CD4-positive, alpha-beta T cell treated with Interferon alpha-2 for 1 hour (primary cell): ENCODE measurements at regions not wholly inside any gene's neighbourhood (a gene's known extent, or its start where the extent isn't known, plus 50 kb on each side); places are given as distances from the start of the nearest gene placed in this dataset.

Experiments used
- DNase-seq, 2 donors: peaks; one replicate each; pipeline ENCODE4 v3.0.0-alpha.2; 2020 to 2022

- DNase-seq, result no peak
Observed at GRCh38 chr19:31610018-31610417, 260.8 kb upstream of the TSHZ3 start.

- no peak for DNase-seq
Observed at GRCh38 chr19:31611046-31611877, 262.0 kb upstream of the TSHZ3 start.

- DNase-seq, result no peak
Observed at GRCh38 chr19:31612873-31613272, 263.6 kb upstream of the TSHZ3 start.

- no peak for DNase-seq
Observed at GRCh38 chr19:31613683-31614219, 264.5 kb upstream of the TSHZ3 start.

DNA sequence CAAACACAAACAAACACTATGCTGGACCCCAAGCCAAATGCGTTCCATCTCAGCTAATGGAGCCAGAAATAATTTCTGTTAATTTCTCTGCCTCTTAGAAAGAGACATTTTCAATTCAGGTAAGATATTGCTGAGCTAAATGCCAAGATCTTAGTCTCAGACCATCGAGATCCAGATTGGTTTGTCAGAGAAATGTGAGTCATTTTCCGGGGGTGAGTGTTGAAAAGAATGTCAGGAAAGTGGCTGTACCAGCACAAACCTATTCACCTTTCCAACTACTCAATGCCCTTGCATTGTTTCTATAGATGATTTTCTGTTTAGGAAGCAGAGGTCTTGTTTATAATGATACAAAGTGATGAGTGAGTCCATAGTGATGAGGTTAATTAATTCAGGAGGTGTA lies 266.8 kb upstream of the TSHZ3 start:
- no peak for DNase-seq

- DNase-seq, result no peak
Observed at GRCh38 chr19:31617010-31617585, 267.9 kb upstream of the TSHZ3 start.

- no peak for DNase-seq
Observed at GRCh38 chr19:31625056-31625455, 275.8 kb upstream of the TSHZ3 start.

DNA sequence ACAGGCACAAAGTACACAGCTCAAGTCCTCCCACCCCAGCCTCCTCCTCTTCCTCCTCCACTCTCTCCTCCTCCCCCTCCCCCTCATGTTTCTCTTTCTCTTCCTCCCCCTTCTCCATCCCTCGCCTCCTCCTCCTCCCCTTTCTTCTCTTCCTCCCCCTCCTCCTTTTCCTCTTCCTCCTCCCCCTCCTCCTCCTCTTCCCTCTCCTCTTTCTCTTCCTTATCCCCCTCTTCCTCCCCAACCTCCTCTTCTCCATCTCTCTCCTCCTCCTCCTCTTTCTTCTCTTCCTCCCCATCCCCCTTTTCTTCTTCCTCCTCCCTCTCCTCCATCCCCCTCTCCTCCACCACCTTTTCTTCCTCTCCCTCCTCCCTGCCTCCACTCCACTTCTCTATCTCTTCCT lies 276.3 kb upstream of the TSHZ3 start:
- no peak for DNase-seq

DNA sequence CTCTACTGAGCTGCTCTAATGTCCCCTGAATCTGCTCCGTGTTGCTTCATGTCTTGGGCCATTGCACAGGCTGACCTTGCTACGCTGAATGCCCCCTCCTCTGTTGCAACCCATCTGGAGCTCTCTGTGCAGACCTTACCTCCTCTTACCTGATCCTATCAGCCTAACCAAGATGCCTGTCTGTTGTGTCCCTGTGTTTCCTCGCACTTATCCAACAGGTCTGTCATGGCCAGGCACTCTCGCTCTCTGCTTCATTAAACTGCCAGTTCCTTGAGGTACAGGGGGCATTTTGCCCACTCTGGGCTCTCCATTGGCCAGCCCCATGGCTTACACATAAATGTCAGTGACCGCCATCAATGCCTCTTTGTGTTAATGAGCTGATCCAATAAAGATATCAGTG lies 277.7 kb upstream of the TSHZ3 start:
- no peak for DNase-seq

DNA sequence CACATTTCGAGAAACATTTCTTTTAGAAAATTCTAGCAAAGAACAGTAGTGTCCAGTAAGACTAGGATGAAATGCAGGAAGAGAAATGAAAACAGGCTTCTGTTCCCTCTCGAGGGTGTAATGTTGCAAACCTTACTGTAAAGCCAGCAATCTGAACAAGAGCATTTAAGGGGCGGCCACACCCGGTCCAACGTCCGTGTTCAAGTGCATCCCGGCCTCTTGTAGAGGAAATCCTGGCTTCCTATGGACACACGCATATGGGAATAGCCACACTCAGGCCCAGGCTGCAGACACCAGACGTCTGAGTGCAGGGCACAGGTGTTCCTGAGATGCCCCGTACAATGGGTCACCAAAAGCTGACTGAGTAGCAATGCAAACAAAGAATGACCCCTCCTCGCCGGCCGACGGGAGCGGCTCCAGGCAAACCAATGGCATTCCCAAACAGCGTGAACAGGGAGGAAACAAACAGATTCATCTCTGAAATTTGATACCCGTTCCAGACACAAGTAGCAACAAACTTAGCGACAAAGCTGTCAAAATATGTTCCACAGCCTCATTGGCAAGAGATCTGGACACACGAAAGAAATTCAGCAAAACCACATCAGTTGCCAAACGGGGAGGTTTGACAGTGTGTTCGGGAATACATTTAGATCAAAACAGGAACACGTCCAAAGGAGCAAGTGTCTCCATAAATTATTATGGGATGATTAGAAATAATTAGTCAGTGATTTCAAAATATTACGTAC lies 278.6 kb upstream of the TSHZ3 start:
- no peak for DNase-seq

- no peak for DNase-seq
Observed at GRCh38 chr19:31629579-31630363, 280.5 kb upstream of the TSHZ3 start.

DNA sequence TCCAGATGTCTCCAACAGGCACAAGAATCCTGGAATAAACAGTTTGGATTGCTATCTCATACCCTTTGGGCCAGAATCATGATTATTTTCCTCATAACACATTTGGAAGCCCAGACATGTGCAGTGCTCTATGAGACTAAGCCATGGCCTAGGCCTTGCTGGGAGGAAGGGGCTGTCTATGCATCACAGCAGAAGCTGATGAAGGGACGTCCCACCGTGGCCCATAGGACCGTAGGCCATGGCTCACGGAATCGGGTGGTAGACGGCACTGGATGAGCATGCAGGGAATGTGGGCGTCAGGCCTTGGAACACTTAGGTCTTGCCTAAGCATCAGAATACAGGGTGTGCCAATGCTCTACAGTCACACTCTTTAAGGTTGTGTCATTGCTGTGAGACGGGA lies 283.8 kb upstream of the TSHZ3 start:
- no peak for DNase-seq

- DNase-seq, result no peak
Observed at GRCh38 chr19:31639306-31639705, 290.1 kb upstream of the TSHZ3 start.

DNA sequence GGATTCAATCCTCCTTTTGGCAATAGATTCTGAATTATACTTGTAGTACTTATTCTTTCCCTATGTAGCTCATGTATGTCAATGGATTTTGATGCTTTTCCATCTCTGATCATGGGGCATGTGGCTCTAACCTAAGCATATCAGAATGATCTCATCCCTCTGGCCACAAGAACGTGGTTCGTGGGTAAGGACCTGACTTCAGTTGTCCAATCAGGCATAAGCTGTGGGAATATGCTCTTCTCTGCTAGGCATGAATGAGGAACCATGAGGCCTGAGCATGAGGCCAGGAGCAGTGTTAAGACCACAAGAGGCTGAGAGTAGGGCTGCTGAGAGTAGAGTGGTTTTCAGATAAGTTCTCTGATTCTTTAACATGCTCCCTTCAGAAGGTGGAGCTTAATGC lies 292.4 kb upstream of the TSHZ3 start:
- no peak for DNase-seq

DNA sequence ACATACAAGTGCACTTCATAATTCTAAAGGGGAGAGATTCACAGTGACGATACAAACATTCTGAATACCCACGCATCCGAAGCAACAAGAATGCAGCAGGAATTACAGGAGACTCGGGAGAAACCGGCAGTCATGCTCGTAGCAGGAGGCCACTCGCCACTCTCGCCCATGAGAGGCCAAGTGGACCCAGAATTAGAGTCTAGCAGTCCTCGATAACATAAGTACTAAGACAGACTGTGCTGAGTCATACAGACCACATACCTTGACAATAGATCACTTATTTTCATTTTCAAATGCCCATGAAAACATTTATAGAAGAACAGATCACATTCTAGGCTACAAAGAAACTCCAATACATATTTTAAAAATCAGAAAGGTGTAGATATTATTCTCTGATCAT lies 299.1 kb upstream of the TSHZ3 start:
- DNase-seq, result no peak

- no peak for DNase-seq
Observed at GRCh38 chr19:31656507-31656906, 307.3 kb upstream of the TSHZ3 start.

- DNase-seq, result no peak
Observed at GRCh38 chr19:31658993-31659896, 310.0 kb upstream of the TSHZ3 start.

DNA sequence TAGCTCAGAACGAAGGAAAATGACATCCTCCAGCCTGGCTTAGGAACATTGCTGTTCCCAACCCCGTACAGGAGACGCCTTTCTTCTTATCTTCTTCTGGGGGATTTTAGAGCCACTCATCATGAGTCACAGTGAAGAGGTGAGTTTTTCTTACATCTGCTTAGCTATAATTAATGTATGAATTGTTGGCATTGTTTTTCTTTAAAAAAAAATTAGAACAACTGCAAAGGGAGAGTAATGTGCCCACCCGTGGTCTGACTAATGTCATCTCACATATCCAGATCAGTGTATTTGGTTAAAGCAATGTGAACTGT lies 310.6 kb upstream of the TSHZ3 start:
- DNase-seq, result no peak

- no peak for DNase-seq
Observed at GRCh38 chr19:31664096-31664495, 314.9 kb upstream of the TSHZ3 start.

GRCh38 chr19:31664997-31665396 lies 315.8 kb upstream of the TSHZ3 start:
- DNase-seq, result no peak

DNA sequence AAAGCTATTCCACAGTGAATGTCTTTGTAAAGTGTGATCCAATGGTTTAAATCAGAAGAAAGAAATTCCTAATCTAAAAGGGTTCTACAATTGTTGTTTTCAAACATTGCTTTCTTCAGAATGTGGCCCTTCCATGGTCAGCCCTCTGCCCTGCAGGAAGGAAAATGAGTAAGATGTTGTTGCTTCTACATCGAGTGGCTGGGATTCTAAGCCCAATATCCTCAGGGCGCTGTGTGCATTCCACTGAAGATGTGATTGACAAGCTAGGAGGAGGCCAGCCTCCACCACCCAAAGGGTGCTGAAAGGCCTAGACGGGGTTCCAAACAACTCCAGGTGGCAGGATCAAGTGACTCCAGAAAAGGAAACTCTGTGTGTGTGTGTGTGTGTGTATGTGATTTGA lies 316.9 kb upstream of the TSHZ3 start:
- no peak for DNase-seq

DNA sequence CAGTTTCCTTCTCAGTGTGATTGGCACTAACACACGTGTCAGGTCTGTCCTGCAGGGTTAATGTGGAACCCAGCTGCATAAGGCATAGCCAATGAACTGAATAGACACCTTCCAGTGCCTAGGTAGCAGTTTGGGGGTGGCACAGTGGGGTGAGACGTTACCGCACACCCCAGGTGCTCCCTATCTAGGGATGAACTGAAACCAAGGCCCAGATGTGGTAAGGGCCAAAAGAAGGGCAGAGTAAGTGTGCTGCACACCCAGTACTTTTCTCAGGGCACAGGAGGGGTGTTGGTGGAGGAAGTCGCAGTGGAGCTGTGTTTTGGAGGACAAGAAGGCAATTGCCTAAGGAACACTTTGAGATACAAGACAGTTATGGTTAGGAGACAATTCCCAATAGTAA lies 317.9 kb upstream of the TSHZ3 start:
- DNase-seq, result no peak
